ENCODE measurements at regions not wholly inside any gene's neighbourhood (a gene's known extent, or its start where the extent isn't known, plus 50 kb on each side); places are given as distances from the start of the nearest gene placed in this dataset.
"Not testable (repeated sequence)": the region's sequence is repeated elsewhere in the genome, so short reads cannot be mapped to it uniquely, and the experiment has no call there.

GRCh38 chr4:188975271-188975670 is 836.0 kb downstream of the TRIML1 start:
- H3K4me3 ChIP-seq (ENCODE audit: low read depth, low read length): no peak overlapping the region
- DNase-seq (ENCODE audit: low read depth): no peak
- TF ChIP-seq CTCF (IDR thresholded peaks at IDR 0.05; ENCODE audit: insufficient read depth, low read depth, low read length, missing control alignments): no peak

GRCh38 chr4:188976644-188977115 is 837.4 kb downstream of the TRIML1 start:
- no peak overlapping the region for H3K4me3 ChIP-seq (ENCODE audit: low read depth, low read length)
- no peak for TF ChIP-seq CTCF (IDR thresholded peaks at IDR 0.05; ENCODE audit: insufficient read depth, low read depth, low read length, missing control alignments)
- DNase-seq (ENCODE audit: low read depth): no peak

- not testable (repeated sequence) for DNase-seq (ENCODE audit: low read depth)
Observed at GRCh38 chr4:188977232-188977631, 838.0 kb downstream of the TRIML1 start.

GRCh38 chr4:188984518-188984917 is 845.3 kb downstream of the TRIML1 start:
- no peak overlapping the region for H3K4me3 ChIP-seq (ENCODE audit: low read depth, low read length)
- TF ChIP-seq CTCF (IDR thresholded peaks at IDR 0.05; ENCODE audit: insufficient read depth, low read depth, low read length, missing control alignments): no peak
- no peak for DNase-seq (ENCODE audit: low read depth)

More at GRCh38 chr4:188977232-188977631, 838.0 kb downstream of the TRIML1 start:
- H3K4me3 ChIP-seq (ENCODE audit: low read depth, low read length): not testable (repeated sequence)

GRCh38 chr4:188986271-188986689 is 847.0 kb downstream of the TRIML1 start:
- no peak for DNase-seq (ENCODE audit: low read depth)
- no peak overlapping the region for H3K4me3 ChIP-seq (ENCODE audit: low read depth, low read length)

GRCh38 chr4:188987011-188987410 is 847.8 kb downstream of the TRIML1 start:
- DNase-seq (ENCODE audit: low read depth): no peak
- no peak for TF ChIP-seq CTCF (IDR thresholded peaks at IDR 0.05; ENCODE audit: insufficient read depth, low read depth, low read length, missing control alignments)
- H3K4me3 ChIP-seq (ENCODE audit: low read depth, low read length): no peak overlapping the region

More at GRCh38 chr4:188986271-188986689, 847.0 kb downstream of the TRIML1 start:
- TF ChIP-seq CTCF (IDR thresholded peaks at IDR 0.05; ENCODE audit: insufficient read depth, low read depth, low read length, missing control alignments): no peak

GRCh38 chr4:188988131-188988530 is 848.9 kb downstream of the TRIML1 start:
- no peak overlapping the region for H3K4me3 ChIP-seq (ENCODE audit: low read depth, low read length)
- DNase-seq (ENCODE audit: low read depth): no peak
- no peak for TF ChIP-seq CTCF (IDR thresholded peaks at IDR 0.05; ENCODE audit: insufficient read depth, low read depth, low read length, missing control alignments)
